ENCODE measurements at regions not wholly inside any gene's neighbourhood (a gene's known extent, or its start where the extent isn't known, plus 50 kb on each side); places are given as distances from the start of the nearest gene placed in this dataset.
"Not testable (repeated sequence)": the region's sequence is repeated elsewhere in the genome, so short reads cannot be mapped to it uniquely, and the experiment has no call there.

GRCh38 chr9:41354060-41354934, 165.2 kb upstream of the ZNG1F start:
- not testable (repeated sequence) for TF ChIP-seq CTCF (conservative IDR thresholded peaks at IDR 0.05 in 1 of 2, IDR thresholded peaks at IDR 0.05 in 1 of 2; ENCODE audit: low read depth in 1 of 2, low read length in 2 of 2); EZH2 (IDR thresholded peaks at IDR 0.05; ENCODE audit: low read length, missing control alignments)
